OCI-LY3 (cell line): ENCODE measurements at regions not wholly inside any gene's neighbourhood (a gene's known extent, or its start where the extent isn't known, plus 50 kb on each side); places are given as distances from the start of the nearest gene placed in this dataset.

Experiments used
- CTCF ChIP-seq: fragments of 200-600, 300-600 bp; sonication (generic); IDR thresholded peaks from 2 replicates; pipeline ENCODE4 v1.5.1; 2014; ENCODE audit warnings: antibody characterized with exemption, low read length, low read depth
- EZH2phosphoT487 ChIP-seq: fragments of 200-600 bp; shearing (Covaris generic); IDR thresholded peaks from 2 replicates; pipeline ENCODE4 v1.6.1; 2018; ENCODE audit warnings: antibody characterized with exemption, mixed run types, low read depth

GRCh38 chr2:8049851-8050571 is 631.8 kb upstream of the ID2 start:
- TF ChIP-seq CTCF: no peak
- TF ChIP-seq EZH2phosphoT487: no peak
